GM12873 (cell line): ENCODE measurements at regions not wholly inside any gene's neighbourhood (a gene's known extent, or its start where the extent isn't known, plus 50 kb on each side); places are given as distances from the start of the nearest gene placed in this dataset.

ENCODE experiments used
- TF ChIP-seq, protein P1 (sequence below): IDR thresholded peaks from 2 replicates; pipeline ENCODE4 v1.5.1; 2012; ENCODE audit warnings: low read depth, mild to moderate bottlenecking, moderate library complexity, low read length, control low read depth; ENCODE audit not compliant: insufficient read depth; ENCODE audit errors: missing control alignments

DNA sequence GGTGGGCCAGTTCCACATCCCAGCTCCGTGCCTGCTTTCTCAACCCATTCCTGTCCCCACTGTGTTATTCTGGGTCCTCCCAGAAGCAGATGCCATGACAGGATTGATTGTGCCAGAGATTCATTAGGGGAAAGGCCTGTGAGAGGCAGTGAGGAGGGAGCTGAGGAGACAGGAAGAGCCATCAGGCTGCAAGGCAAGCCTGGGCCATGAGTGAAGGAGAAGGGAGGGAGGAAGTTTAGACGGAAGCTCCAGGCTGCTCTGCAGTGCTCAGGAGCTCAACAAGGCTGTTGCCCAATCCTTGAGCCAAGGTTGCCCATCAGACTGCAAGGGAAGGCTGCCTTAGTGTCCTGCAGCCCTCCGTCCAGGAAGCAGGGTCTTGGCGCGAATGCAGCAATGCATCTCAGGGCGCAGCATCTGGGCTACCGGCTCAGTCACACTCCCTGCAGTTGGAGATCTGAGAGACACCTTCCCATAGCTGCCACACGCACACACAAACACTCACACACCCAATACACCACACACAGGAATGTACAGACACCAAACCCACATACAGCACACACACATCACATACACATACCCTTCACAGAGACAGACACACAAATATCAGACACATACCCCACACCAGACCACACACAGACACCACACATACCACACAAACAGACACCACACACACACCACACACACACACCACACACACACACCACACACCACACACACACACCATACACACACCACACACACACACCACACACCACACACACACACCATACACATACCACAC, 139.5 kb upstream of the NDUFV2 start:
- TF ChIP-seq, protein P1, sequence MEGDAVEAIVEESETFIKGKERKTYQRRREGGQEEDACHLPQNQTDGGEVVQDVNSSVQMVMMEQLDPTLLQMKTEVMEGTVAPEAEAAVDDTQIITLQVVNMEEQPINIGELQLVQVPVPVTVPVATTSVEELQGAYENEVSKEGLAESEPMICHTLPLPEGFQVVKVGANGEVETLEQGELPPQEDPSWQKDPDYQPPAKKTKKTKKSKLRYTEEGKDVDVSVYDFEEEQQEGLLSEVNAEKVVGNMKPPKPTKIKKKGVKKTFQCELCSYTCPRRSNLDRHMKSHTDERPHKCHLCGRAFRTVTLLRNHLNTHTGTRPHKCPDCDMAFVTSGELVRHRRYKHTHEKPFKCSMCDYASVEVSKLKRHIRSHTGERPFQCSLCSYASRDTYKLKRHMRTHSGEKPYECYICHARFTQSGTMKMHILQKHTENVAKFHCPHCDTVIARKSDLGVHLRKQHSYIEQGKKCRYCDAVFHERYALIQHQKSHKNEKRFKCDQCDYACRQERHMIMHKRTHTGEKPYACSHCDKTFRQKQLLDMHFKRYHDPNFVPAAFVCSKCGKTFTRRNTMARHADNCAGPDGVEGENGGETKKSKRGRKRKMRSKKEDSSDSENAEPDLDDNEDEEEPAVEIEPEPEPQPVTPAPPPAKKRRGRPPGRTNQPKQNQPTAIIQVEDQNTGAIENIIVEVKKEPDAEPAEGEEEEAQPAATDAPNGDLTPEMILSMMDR: no peak

DNA sequence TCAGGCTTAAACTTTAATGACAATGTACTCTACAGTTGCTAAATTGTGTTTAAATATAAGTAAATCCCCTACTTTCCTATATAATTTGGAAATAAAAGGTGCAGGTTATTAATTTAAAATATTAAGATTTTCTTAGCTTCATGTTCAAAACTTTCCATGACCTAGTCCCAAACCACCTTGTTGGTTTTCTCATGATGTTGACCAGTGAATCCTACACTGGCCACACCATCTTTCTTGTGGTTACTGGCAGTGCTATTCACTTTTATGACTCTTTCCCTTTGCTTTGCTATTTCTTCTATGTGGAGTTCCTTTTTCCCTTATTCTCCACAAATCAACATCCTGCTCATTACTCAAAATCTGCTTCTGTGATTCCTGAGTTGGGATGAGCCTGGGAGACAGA, 138.6 kb upstream of the NDUFV2 start:
- TF ChIP-seq, protein P1: no peak

DNA sequence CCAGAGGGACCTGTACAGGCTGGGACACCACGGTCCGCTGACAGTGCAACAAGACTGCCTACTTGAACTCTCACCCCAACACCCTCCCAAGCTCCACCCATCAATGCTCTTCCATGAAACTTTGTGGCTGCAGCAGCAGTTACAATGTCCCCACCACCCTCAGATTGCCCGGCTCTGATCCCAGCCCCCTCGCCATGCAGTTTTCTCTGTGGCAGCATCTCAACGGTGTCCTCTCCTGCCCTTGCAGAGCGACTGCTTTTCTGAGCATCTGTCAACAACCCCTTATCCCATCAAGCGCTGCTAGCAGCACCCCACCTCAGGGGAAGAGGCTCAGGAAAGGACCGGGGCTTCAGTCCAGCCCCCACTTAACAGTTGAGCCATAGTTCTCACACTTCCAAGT, 137.1 kb upstream of the NDUFV2 start:
- TF ChIP-seq, protein P1: no peak

DNA sequence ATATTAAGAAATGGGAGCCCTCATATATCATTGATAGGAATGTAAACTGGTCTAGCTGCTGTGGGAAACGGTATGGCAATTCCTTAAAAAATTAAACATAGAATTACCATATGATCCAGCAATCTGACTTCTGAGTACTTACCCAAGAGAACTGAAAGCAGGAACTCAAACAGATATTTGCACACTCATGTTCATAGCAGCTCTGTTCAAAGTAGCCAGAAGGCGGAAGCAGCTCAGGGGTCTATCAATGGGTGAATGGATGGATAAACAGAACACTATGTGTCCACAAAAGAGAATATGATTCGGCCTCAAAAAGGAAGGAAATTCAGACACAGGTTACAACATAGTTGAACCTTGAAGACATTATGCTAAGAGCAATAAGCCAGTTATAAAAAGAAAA, 135.7 kb upstream of the NDUFV2 start:
- TF ChIP-seq, protein P1: no peak

DNA sequence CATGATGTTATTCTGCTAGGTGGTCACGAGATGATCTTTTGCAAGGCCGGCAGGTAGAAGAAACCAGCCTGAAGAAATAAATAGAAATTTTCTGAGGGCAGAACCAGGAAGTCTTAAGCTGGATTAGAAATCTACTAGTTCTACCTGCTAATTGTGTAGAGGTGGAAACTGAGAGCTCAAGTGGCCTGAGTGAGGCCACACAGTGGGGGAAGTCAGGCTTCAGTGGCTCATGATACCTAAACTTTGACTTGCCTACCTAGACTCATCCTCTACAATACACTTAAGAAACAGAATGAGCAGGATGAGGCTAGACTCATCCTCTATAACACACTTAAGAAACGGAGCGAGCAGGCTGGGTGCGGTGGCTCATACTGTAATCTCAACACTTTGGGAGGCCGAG, 134.9 kb upstream of the NDUFV2 start:
- TF ChIP-seq, protein P1: no peak

DNA sequence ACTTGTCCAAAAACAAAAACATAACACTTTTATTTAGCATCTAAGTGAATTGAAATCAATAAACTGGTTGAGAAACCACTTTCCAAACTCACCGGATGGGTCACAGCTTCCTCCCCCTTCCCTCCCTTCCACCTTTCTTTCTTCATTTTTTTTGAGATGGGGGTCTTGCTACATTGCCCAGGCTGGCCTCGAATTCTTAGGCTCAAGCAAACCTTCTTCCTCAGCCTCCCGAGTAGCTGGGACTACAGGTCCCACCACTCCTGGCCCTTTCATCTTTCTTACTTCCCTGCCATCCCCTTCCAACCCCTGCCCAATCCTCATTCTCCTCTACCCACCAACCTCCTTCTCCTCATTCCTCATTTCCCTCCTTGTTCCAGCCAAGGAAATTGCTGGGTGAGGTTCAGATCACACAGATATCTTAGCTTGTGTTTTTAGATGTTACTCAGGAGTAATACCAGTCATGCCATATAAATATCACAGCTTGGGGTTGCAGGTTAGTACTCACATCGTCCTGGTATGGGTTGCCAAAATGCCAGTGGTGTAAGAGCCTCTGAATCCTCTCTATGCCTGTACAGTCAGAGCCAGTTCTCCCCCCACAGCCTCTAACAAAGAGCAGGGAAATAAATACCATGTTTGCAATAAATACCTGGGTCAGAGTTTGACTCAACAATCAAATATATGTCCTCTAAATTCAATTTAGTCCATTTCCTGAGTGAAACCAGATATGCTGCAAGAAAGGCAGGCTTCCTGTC, 132.7 kb upstream of the NDUFV2 start:
- TF ChIP-seq, protein P1: no peak

DNA sequence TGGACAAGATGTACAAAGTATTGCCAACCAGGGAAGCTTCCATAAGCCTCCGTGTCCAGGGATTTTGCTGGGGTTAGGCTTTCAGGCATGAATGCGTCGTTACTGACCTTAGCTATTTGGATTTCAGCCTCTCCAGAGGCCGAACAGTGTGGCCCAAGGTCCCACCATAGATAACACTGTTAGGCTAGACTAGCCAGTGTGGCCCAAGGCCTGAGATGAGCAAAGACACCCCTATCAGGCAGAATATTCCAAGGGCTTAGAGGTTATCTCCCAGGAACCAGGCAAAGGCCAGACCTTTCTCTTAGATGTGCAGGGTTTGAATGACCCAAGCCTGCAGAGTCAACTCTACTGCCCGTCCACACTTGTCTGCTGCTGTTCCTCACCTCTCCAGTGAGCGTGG, 131.7 kb upstream of the NDUFV2 start:
- TF ChIP-seq, protein P1: no peak
